VCaP (cell line): ENCODE measurements at regions not wholly inside any gene's neighbourhood (a gene's known extent, or its start where the extent isn't known, plus 50 kb on each side); places are given as distances from the start of the nearest gene placed in this dataset.

ENCODE experiments used
- H3K27ac ChIP-seq: fragments of 450-650 bp; 2 replicates; pipeline ENCODE4 v1.5.1; 2017
- TF ChIP-seq, protein P1 (sequence below): fragments of 450-650 bp; conservative IDR thresholded peaks from 2 replicates; pipeline ENCODE4 v1.5.1; 2017; ENCODE audit warnings: mild to moderate bottlenecking, moderate library complexity

DNA sequence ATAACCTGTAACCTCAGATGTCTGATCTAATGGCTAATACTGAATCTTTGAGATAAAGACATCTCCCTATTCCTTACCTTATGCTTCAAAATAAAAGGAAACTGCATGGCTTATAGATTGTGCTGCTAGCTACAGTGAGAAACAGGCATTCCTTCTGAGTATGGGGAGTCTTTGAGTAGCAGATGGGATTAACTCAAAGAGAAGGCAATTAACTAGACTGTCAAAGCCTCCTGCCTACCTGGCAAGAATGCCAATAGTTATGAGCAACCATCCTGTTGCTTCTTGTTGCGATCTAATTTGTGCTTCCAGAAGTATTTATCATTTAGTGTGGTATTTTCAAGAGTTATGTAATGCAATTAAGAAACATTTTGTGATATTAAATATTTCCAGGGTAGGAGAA, 660.0 kb upstream of the TMEFF2 start:
- TF ChIP-seq, protein P1, sequence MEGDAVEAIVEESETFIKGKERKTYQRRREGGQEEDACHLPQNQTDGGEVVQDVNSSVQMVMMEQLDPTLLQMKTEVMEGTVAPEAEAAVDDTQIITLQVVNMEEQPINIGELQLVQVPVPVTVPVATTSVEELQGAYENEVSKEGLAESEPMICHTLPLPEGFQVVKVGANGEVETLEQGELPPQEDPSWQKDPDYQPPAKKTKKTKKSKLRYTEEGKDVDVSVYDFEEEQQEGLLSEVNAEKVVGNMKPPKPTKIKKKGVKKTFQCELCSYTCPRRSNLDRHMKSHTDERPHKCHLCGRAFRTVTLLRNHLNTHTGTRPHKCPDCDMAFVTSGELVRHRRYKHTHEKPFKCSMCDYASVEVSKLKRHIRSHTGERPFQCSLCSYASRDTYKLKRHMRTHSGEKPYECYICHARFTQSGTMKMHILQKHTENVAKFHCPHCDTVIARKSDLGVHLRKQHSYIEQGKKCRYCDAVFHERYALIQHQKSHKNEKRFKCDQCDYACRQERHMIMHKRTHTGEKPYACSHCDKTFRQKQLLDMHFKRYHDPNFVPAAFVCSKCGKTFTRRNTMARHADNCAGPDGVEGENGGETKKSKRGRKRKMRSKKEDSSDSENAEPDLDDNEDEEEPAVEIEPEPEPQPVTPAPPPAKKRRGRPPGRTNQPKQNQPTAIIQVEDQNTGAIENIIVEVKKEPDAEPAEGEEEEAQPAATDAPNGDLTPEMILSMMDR = no peak

DNA sequence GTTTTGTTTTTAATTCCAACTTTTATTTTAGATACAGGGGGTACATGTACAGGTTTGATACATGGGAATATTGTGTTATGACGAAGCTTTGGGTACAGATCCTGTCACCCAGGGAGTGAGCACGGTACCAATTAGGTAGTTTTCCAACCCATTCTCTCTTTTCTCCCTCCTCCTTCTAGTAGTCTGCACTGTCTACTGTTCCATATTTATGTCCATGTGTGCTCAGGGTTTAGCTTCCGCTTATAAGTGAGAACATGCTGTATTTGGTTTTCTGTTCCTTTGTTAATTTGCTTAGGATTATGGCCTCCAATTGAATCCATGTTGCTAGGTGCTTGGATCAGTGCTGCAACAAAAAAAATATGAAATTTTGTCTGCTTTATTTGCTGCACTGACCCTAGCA, 659.3 kb upstream of the TMEFF2 start:
- TF ChIP-seq, protein P1 = no peak
- H3K27ac ChIP-seq = no peak overlapping the region

More for the DNA sequence above, 660.0 kb upstream of the TMEFF2 start:
- H3K27ac ChIP-seq = no peak overlapping the region

DNA sequence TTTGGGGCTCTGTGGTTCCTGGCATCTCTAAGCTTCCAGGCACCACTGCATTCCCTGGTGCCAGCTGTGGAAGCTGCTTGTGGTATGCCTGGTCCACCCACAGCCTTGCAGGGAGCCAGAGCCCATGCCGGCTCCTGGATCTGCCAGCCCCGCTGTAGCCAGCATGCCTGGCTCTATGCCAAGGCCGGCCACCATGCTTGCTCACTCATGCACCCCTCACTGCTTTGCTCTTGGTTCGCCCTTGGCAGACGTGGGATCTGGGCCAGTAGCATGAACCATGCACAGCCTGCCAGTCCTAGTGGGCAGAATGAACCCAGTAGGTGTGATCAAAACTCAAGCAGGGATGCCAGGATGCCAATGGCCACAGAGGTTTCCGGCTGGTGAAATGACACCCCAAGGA, 634.2 kb upstream of the TMEFF2 start:
- TF ChIP-seq, protein P1 = no peak
- no peak overlapping the region for H3K27ac ChIP-seq

DNA sequence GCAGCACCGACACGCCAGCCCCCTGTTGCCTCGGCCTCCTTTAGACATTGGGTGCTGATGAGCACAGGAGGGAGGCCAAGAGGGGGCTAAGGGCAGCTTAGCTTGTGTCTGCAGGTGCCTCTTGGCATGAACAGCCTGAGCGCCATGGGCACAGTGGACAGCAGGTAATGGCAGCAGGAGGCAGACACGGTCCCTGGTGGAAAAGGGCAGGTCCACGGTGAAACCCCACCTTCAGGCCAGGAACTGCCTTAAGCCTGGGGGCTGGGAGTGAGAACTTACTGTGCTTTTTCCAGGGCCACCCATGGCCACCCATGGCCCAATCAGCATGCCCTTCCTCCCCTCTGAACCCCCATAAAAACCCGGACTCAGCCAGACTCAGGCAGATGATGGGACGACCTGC, 633.4 kb upstream of the TMEFF2 start:
- TF ChIP-seq, protein P1 = no peak
- H3K27ac ChIP-seq = no peak overlapping the region

DNA sequence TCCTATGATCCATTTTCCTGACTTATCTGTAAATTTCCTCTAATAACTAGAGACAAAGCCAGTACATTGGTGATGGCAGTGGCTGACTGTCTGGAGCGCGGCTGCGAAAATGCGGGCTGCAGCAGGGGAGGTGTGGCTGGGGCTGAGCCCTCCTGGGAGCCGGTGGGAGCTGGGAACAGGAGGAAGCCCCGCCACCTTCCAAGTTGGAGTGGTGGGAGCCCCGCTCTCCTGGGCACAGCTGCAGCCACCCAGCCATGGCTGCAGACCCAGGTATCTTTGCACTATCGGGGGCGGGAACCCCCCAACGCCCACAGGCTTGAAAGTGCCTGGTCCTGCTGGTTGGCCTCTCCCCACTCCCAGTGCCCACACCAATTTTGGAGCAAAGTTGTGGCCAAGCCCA, 633.0 kb upstream of the TMEFF2 start:
- H3K27ac ChIP-seq = no peak overlapping the region
- TF ChIP-seq, protein P1 = no peak

DNA sequence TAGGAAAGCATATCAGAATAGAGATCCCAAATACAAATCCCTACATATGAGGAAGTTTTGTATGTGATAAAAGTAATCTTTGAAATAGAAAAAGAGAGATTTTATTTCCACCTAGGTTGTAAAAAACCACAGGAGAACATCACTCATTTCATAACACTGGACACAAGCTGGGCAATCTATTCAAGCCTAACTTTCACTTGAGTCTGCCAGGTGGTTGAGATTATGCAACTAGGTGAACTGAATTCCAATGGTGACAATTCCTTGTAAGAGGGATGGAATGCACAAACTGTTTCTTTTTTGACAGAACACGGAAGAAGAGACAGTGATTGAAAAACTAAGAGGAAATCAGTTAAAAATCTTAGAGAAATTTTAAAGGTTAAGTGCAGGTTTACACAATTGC, 619.6 kb upstream of the TMEFF2 start:
- H3K27ac ChIP-seq = no peak overlapping the region
- TF ChIP-seq, protein P1 = no peak

DNA sequence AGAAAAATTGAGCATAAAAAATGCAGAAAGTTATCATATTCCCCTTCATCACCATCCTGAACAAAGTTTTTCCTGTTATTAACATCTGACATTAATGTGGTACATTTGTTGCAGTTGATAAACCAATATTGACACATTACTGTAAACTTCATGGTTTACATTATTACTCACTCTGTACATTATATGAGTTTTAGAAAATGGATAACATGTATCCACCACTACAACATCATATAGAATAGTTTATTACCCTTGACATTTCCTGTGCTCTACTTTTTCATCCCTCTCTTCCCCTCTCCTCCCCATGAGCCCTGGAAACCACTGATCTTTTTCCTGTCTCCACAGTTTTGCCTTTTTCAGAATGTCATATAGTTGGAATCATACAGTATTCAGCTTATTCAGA, 618.6 kb upstream of the TMEFF2 start:
- no peak overlapping the region for H3K27ac ChIP-seq
- TF ChIP-seq, protein P1 = no peak

DNA sequence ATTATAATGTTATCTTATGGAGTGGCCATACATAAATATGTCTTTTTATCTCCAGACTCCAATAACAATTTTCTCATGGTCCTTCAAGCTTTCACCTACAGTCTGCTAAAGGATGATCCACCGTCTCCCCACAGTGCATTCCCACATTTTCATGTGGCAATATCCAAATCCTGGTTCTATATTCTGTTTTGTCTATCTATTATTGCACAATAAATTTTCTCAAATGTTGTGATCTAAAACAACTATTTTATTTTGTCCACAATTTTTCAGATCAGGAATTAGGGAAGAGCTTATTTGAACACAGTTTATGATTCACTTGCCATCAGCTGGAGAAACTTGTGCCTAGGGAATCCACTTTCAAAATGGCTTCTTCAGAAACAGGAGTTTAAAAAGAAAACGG, 614.4 kb upstream of the TMEFF2 start:
- TF ChIP-seq, protein P1 = no peak
- no peak overlapping the region for H3K27ac ChIP-seq
